Urinary bladder (tissue), 3 donors: ENCODE measurements at regions not wholly inside any gene's neighbourhood (a gene's known extent, or its start where the extent isn't known, plus 50 kb on each side); places are given as distances from the start of the nearest gene placed in this dataset.

ENCODE experiments used
- DNase-seq: peaks from one replicate; pipeline ENCODE4 v3.0.0-alpha.2; 2015; ENCODE audit errors: extremely low spot score
- H3K27ac ChIP-seq: one replicate; pipeline ENCODE4 v1.5.1; 2013; ENCODE audit warnings: low read depth, mild to moderate bottlenecking, moderate library complexity
- H3K36me3 ChIP-seq: one replicate; pipeline ENCODE4 v1.6.1; 2013; ENCODE audit warnings: mild to moderate bottlenecking, moderate library complexity; ENCODE audit not compliant: insufficient read depth
- H3K4me1 ChIP-seq: one replicate; pipeline ENCODE4 v1.6.1; 2013; ENCODE audit warnings: mild to moderate bottlenecking, moderate library complexity; ENCODE audit not compliant: insufficient read depth
- H3K4me3 ChIP-seq: one replicate; pipeline ENCODE4 v1.5.1; 2013; ENCODE audit warnings: low read depth, low read length
- WGBS: extraction: QIAGEN DNeasy Blood & Tissue Kit; methylation state at CpG from one replicate; pipeline ENCODE4 v1.1.7; 2013; 5-methylcytosine and 5-hydroxymethylcytosine counted together
- donor health status: healthy with polysubstance abuse.
- donor health status: healthy.

GRCh38 chr9:120038342-120038741, 541.6 kb downstream of the CDK5RAP2 start:
- 77% methylated on average over 4 of the region's 4 CpGs for WGBS
- Histone ChIP-seq H3K36me3 (no peaks in the 10 kb centered on the region), H3K4me1 (no peaks in the 10 kb centered on the region), H3K4me3 (no peak overlapping the region), H3K27ac (no peak overlapping the region)
- DNase-seq = no peak

GRCh38 chr9:120032639-120033038, 547.3 kb downstream of the CDK5RAP2 start:
- Histone ChIP-seq H3K4me3 (no peak overlapping the region), H3K4me1 (no peaks in the 10 kb centered on the region), H3K27ac (no peak overlapping the region), H3K36me3 (no peaks in the 10 kb centered on the region)
- WGBS = 93% methylated on average over 9 of the region's 9 CpGs
- DNase-seq = no peak

- Histone ChIP-seq H3K4me3 (no peak overlapping the region), H3K36me3 (no peaks in the 10 kb centered on the region), H3K4me1 (no peaks in the 10 kb centered on the region), H3K27ac (no peak overlapping the region)
- no peak for DNase-seq
- 38% methylated on average over 5 of the region's 5 CpGs for WGBS
Measured at GRCh38 chr9:120030847-120031246, 549.1 kb downstream of the CDK5RAP2 start.

GRCh38 chr9:120018550-120018949, 561.4 kb downstream of the CDK5RAP2 start:
- Histone ChIP-seq H3K27ac (no peak overlapping the region), H3K4me1 (no peaks in the 10 kb centered on the region), H3K4me3 (no peak overlapping the region), H3K36me3 (no peaks in the 10 kb centered on the region)
- no peak for DNase-seq

- H3K4me3 ChIP-seq = no peak overlapping the region
- DNase-seq = no peak
Measured at GRCh38 chr9:120018037-120018436, 561.9 kb downstream of the CDK5RAP2 start.

GRCh38 chr9:120016231-120016630, 563.7 kb downstream of the CDK5RAP2 start:
- Histone ChIP-seq H3K4me3 (no peak overlapping the region), H3K27ac (no peak overlapping the region), H3K36me3 (no peaks in the 10 kb centered on the region), H3K4me1 (no peaks in the 10 kb centered on the region)
- no peak for DNase-seq
- 47% methylated on average over 2 of the region's 2 CpGs for WGBS

More at GRCh38 chr9:120018037-120018436, 561.9 kb downstream of the CDK5RAP2 start:
- Histone ChIP-seq H3K27ac (no peak overlapping the region), H3K4me1 (no peaks in the 10 kb centered on the region), H3K36me3 (no peaks in the 10 kb centered on the region)
- WGBS = 61% methylated on average over 4 of the region's 4 CpGs

- no peaks in the 10 kb centered on the region for H3K36me3 ChIP-seq
- DNase-seq = no peak
- H3K4me1 ChIP-seq = no peaks in the 10 kb centered on the region
- WGBS = 91% methylated on average over 7 of the region's 7 CpGs
- H3K4me3 ChIP-seq = no peak overlapping the region
- H3K27ac ChIP-seq = no peak overlapping the region
Measured at GRCh38 chr9:120014796-120015195, 565.2 kb downstream of the CDK5RAP2 start.

GRCh38 chr9:120009856-120010255, 570.1 kb downstream of the CDK5RAP2 start:
- Histone ChIP-seq H3K4me1 (no peaks in the 10 kb centered on the region), H3K27ac (no peak overlapping the region), H3K4me3 (no peak overlapping the region), H3K36me3 (no peaks in the 10 kb centered on the region)
- no peak for DNase-seq
- 34% methylated on average over 3 of the region's 3 CpGs for WGBS

GRCh38 chr9:120001536-120001935, 578.4 kb downstream of the CDK5RAP2 start:
- WGBS = 72% methylated on average over 7 of the region's 7 CpGs
- Histone ChIP-seq H3K4me1 (no peaks in the 10 kb centered on the region), H3K36me3 (no peaks in the 10 kb centered on the region), H3K4me3 (no peak overlapping the region), H3K27ac (no peak overlapping the region)
- no peak for DNase-seq

- WGBS = 10% methylated on average over 2 of the region's 2 CpGs
- no peak for DNase-seq
Measured at GRCh38 chr9:119998614-119999013, 581.4 kb downstream of the CDK5RAP2 start.

GRCh38 chr9:119991797-119992196, 588.2 kb downstream of the CDK5RAP2 start:
- 83% methylated on average over 4 of the region's 4 CpGs for WGBS
- no peak for DNase-seq
- no peaks in the 10 kb centered on the region for H3K4me1 ChIP-seq
- H3K27ac ChIP-seq = no peak overlapping the region
- no peak overlapping the region for H3K4me3 ChIP-seq
- no peaks in the 10 kb centered on the region for H3K36me3 ChIP-seq

More at GRCh38 chr9:119998614-119999013, 581.4 kb downstream of the CDK5RAP2 start:
- Histone ChIP-seq H3K4me3 (no peak overlapping the region), H3K27ac (no peak overlapping the region), H3K4me1 (no peaks in the 10 kb centered on the region), H3K36me3 (no peaks in the 10 kb centered on the region)

- Histone ChIP-seq H3K4me3 (no peak overlapping the region), H3K36me3 (no peaks in the 10 kb centered on the region), H3K27ac (no peak overlapping the region), H3K4me1 (no peaks in the 10 kb centered on the region)
- DNase-seq = no peak
- WGBS = 86% methylated on average over 11 of the region's 11 CpGs
Measured at GRCh38 chr9:119986713-119987112, 593.3 kb downstream of the CDK5RAP2 start.

GRCh38 chr9:119986205-119986604, 593.8 kb downstream of the CDK5RAP2 start:
- 46% methylated on average over 4 of the region's 4 CpGs for WGBS
- H3K36me3 ChIP-seq = no peaks in the 10 kb centered on the region
- no peak for DNase-seq
- H3K4me3 ChIP-seq = no peak overlapping the region
- H3K27ac ChIP-seq = no peak overlapping the region
- H3K4me1 ChIP-seq = no peaks in the 10 kb centered on the region

- Histone ChIP-seq H3K27ac (no peak overlapping the region), H3K4me3 (no peak overlapping the region), H3K36me3 (no peaks in the 10 kb centered on the region), H3K4me1 (no peaks in the 10 kb centered on the region)
- 26% methylated on average over 2 of the region's 2 CpGs for WGBS
- no peak for DNase-seq
Measured at GRCh38 chr9:119974026-119974425, 604.8 kb upstream of the BRINP1 start.
